Left cardiac atrium (tissue), 4 donors: ENCODE measurements at regions not wholly inside any gene's neighbourhood (a gene's known extent, or its start where the extent isn't known, plus 50 kb on each side); places are given as distances from the start of the nearest gene placed in this dataset.
"Not testable (repeated sequence)": the region's sequence is repeated elsewhere in the genome, so short reads cannot be mapped to it uniquely, and the experiment has no call there.

Experiments used
- ATAC-seq, 2 donors: fragments of 200-7000 bp; cut with Tn5 transposase; one replicate each; pipeline ENCODE4 v1.9.1; 2020; ENCODE audit warnings: mild to moderate bottlenecking in 2 of 2, moderate library complexity in 2 of 2
- DNase-seq: peaks from one replicate; pipeline ENCODE4 v3.0.0-alpha.2; 2020
- intact Hi-C, 2 donors: fragments of 100-400 bp; cut with DNase I; formaldehyde crosslinking; loops; one replicate each; pipeline versions ENCODE4 v1.14.1 to v1.15.1; 2022 to 2023
- donor health status: DM: no; HTN: yes; CAD: no.
- donor health status: DM: no; HTN: yes; CAD: no; lungs with severe emphysema.
- donor health status: DM: yes; HTN: yes; CAD: no.
- donor health status: Dilated cardiomyopathy.

DNA sequence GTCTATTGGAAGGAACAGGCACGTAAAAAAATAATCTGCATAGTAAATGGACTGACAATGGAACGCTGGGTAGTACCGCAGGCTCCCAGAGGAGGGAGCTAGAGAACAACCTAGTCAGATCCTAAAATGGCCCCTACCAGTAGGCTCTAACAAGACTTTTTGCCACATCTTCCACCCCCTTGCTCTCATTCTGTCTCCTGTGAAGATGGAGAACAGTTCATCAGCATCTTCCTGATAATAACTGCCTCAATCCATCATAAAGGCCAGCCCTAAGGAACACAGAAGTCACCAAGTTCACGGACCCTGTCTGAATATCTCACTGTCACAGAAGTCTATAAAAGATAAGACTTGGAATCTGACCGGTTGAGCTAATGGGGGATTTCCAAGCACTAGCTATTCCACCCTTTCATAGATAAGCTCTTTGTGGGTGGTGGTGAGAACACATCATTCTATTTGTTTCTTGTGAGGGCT lies 133.4 kb downstream of the SLC1A3 start:
- intact Hi-C loops: loop anchor here (5.0 to 10.0 kb wide), 4 partner anchors 125 to 268 kb away; no protein-coding TSS in a partner anchor
- ATAC-seq (peak; percentile 37 to 45), DNase-seq (peak; percentile 46)

DNA sequence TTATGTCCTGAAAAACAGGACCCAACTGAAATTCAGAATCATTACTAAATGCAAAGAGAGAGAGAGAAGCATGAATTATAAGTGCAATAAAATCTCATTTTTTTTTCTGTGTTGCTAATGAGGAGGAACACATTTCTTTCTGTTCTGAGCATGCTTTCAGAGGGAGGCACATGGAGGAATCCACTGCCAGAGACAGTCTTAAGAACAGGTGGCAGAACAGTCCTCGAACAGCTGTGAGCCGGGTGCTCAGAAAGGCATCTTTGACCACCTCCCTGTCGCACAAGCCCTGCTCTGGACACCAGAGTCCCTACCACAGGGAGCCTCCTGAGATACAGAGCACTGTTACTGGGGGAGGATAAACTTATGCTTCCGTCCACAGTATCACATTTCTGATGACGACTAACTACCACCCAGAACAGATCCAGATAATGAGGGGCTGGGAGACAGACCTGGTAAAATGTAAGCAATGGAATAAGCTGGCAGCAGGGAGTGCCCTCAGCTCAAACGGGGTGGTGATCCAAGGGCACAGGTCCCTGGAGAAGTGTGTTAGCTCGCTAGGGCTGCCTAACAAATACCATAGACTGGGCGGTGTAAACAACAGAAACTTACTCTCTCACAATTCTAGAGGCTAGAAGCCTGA lies 134.0 kb downstream of the SLC1A3 start:
- intact Hi-C loops: loop anchor here in 1 of 2 donors (10.0 kb wide), 1 partner anchor 124 kb away; no protein-coding TSS in a partner anchor
- ATAC-seq (peak in 1 of 2 donors; percentile 15), DNase-seq (no peak)

GRCh38 chr5:36741128-36741527 lies 134.7 kb downstream of the SLC1A3 start:
- DNase-seq (no peak), ATAC-seq (no peak)
- intact Hi-C loops: loop anchor here in 1 of 2 donors (10.0 kb wide), 1 partner anchor 124 kb away; no protein-coding TSS in a partner anchor

DNA sequence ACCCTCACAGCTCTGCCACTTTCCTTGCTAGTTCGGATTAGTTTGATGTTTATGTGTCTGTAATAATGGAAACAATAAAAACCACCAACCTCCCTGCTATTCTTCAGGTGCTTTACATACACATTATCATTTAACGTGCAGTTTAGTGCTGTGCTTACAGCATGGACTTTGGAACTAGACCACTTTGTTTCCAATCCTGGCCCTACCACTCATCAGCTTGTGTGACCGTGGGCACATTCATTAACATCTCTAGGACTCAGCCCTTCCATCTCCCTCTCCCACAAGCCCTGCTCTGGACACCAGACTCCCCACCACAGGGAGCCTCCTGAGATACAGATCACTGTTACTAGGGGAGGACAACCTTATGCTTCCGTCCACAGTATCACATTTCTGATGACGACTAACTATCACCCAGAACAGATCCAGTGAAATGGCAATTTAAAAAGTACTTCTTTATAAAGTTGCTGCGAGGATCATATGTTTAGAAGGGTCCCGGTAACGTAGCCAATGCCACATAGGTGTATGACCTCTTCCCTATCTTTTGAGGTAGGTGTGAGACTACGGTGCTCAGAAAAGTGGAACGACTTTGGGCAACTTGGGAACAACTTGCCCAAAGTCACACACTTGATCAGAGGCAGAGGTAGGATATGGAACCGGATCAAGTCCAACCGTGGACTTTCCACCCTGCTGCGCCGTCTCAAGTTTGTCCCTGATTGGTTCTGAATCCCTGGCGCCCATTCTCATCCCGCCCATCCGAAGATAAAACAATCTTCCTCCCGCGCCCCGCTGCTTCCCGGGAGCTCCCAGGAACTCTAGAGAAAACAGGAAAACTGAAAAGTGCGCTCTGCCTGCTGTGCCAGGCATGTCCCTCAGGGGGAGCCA lies 132.4 kb upstream of the NIPBL start:
- DNase-seq (peak; percentile 69), ATAC-seq (peak; percentile 5 to 73)
- intact Hi-C loops: loop anchor here in 1 of 2 donors (10.0 kb wide), 1 partner anchor 121 kb away; no protein-coding TSS in a partner anchor

- peak; percentile 82 to 85 for ATAC-seq
- DNase-seq: no peak
- intact Hi-C loops: loop anchor here in 1 of 2 donors (10.0 kb wide), 1 partner anchor 120 kb away; no protein-coding TSS in a partner anchor
These were observed 131.6 kb upstream of the NIPBL start for GRCh38 chr5:36744773-36745589.

GRCh38 chr5:36747794-36748193 lies 128.8 kb upstream of the NIPBL start:
- intact Hi-C loops: loop anchor here in 1 of 2 donors (10.0 kb wide), 1 partner anchor 117 kb away; no protein-coding TSS in a partner anchor
- ATAC-seq, DNase-seq: not testable (repeated sequence)

GRCh38 chr5:36751886-36752285 lies 124.7 kb upstream of the NIPBL start:
- intact Hi-C loops: no loop called here
- no peak for ATAC-seq
- DNase-seq: no peak

GRCh38 chr5:36755342-36755741 lies 121.2 kb upstream of the NIPBL start:
- ATAC-seq (no peak), DNase-seq (no peak)
- intact Hi-C loops: no loop called here

DNA sequence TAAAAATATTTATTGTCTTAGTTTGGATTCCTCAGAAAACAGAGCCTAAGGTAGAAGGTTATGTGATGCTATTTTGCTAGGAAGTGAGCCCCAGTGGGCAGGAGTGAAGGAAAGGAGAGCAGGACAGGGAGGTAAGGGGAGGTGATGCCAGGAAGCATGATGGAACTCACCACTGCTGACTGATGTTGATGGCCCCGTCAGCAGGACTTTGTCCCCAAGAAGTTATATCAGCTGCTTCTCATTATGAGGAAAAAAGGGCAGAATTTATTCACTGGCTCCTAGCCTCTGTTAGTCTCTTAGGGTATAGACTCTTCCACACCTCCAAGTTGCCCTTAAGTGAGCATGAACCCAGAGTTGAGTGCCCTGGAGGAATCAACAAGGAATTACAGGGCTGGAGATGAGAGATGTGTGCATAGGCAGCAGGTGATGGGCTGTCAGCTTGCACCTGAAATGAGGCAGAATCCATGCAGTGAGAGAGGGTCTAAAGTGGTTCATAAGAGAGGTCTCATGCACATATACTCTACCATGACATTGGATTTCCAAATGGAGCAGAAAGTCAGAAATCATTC lies 120.6 kb upstream of the NIPBL start:
- ATAC-seq: no peak

GRCh38 chr5:36756848-36757247 lies 119.7 kb upstream of the NIPBL start:
- DNase-seq (no peak), ATAC-seq (no peak)
- intact Hi-C loops: no loop called here

More for the DNA sequence above, 120.6 kb upstream of the NIPBL start:
- DNase-seq: no peak
- intact Hi-C loops: no loop called here

DNA sequence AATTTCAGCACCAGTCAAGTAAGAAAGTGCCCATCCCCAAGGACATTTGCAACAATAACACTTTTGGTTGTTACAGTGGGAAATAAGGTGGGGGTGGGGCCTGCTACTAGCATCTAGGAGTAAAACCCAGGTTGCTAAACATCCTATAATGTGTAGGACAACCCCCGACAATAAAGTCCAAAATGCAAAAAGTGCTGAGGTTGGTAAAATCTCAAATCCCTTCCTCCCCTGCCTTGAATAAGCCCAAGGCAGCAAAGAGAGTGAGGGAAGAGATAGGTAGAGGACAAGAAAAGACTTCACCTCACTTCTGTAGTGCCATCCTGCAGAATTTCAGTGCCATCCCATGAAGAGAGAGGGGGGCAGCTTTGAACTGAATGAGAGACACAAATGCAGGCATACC lies 117.5 kb upstream of the NIPBL start:
- ATAC-seq (no peak), DNase-seq (no peak)
- intact Hi-C loops: no loop called here

- ATAC-seq (no peak), DNase-seq (no peak)
- intact Hi-C loops: loop anchor here in 1 of 2 donors (10.0 kb wide), 1 partner anchor 61 kb away; no protein-coding TSS in a partner anchor
These were observed 113.1 kb upstream of the NIPBL start for GRCh38 chr5:36763454-36763853.

GRCh38 chr5:36765876-36766275 lies 110.7 kb upstream of the NIPBL start:
- ATAC-seq (no peak), DNase-seq (no peak)
- intact Hi-C loops: loop anchor here in 1 of 2 donors (10.0 kb wide), 1 partner anchor 59 kb away; no protein-coding TSS in a partner anchor

- DNase-seq: no peak
- no peak for ATAC-seq
- intact Hi-C loops: loop anchor here in 1 of 2 donors (10.0 kb wide), 1 partner anchor 58 kb away; no protein-coding TSS in a partner anchor
These were observed 109.6 kb upstream of the NIPBL start for GRCh38 chr5:36766981-36767380.

- DNase-seq (no peak), ATAC-seq (no peak)
- intact Hi-C loops: loop anchor here in 1 of 2 donors (10.0 kb wide), 1 partner anchor 56 kb away; no protein-coding TSS in a partner anchor
These were observed 108.1 kb upstream of the NIPBL start for GRCh38 chr5:36768450-36768849.

- DNase-seq: no peak
- intact Hi-C loops: loop anchor here in 1 of 2 donors (10.0 kb wide), 1 partner anchor 56 kb away; no protein-coding TSS in a partner anchor
- no peak for ATAC-seq
These were observed 107.3 kb upstream of the NIPBL start for GRCh38 chr5:36769129-36769770.

DNA sequence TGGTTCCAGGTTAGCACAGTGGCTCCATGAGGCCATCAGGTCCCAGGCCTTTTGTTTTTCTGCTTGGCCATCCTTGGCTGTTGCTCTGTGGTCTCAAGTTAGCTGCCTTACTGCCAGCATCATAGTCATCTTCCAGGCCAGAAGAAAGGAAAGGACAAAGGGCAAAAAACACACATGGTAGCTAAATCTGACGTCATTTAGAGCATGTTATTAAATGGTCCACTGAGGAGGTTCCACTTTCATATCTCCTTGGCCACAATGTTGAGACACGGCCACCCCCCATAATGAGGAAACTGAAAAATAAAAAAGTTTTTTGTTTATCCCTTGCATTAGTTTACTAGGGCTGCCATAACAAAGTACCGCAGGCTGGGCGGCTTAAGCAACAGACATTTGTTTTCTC lies 106.4 kb upstream of the NIPBL start:
- no peak for DNase-seq
- intact Hi-C loops: no loop called here
- ATAC-seq: no peak
